ENCODE measurements at regions not wholly inside any gene's neighbourhood (a gene's known extent, or its start where the extent isn't known, plus 50 kb on each side); places are given as distances from the start of the nearest gene placed in this dataset.
"Not testable (repeated sequence)": the region's sequence is repeated elsewhere in the genome, so short reads cannot be mapped to it uniquely, and the experiment has no call there.

DNA sequence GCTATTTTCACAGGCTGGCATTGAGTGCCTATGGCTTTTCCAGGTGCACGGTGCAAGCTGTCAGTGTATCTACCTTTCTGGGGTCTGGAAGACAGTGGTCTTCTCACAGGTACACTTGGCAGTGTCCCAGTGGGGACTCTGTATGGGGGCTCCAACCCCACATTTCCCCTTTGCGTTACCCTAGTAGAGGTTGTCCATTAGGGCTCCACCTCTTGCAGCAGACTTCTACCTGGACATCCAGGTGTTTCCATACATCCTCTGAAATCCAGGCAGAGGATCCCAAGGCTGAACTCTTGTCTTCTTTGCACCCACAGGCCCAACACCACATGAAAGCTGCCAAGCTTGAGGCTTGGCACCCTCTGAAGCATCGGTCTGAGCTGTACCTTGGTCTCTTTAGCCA is 735.7 kb upstream of the INTU start:
- no peak for TF ChIP-seq TAF1 (IDR thresholded peaks at IDR 0.05; ENCODE audit: low read depth, low read length)
- no peak for TF ChIP-seq POLR2AphosphoS5 (IDR thresholded peaks at IDR 0.05; ENCODE audit: low read depth, low read length)
- no peak for TF ChIP-seq SPI1 (IDR thresholded peaks at IDR 0.05; ENCODE audit: low read depth, low read length)
- TF ChIP-seq PAX5 (IDR thresholded peaks at IDR 0.05; ENCODE audit: insufficient read depth, low read length, severe bottlenecking), result no peak
- DNase-seq (ENCODE audit: insufficient read length, low spot score) (no peak), FAIRE-seq (no peak)

DNA sequence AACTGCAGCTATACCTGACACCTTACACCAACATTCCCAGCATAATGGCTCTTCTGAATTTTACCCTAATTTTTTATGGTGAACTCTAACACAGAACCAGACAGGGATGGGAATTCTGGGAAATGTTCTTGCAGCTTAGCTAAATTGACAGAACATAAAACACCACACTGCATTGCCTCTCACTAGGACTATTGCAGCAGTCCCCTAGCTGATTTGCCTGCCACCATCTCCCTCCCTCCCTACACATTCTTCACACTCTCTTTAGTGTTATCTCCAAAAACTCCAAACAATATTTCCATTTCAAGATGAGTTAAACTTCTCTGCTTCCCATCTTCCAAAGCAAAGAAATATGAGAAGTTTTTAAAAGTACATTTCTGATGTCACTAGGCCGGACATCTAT is 733.9 kb upstream of the INTU start:
- DNase-seq (ENCODE audit: insufficient read length, low spot score), result no peak
- TF ChIP-seq POLR2AphosphoS5 (IDR thresholded peaks at IDR 0.05; ENCODE audit: low read depth, low read length) (no peak), PAX5 (IDR thresholded peaks at IDR 0.05; ENCODE audit: insufficient read depth, low read length, severe bottlenecking) (no peak), POLR2A (IDR thresholded peaks at IDR 0.05; ENCODE audit: low read depth, low read length) (no peak), SPI1 (IDR thresholded peaks at IDR 0.05; ENCODE audit: low read depth, low read length) (no peak), TAF1 (IDR thresholded peaks at IDR 0.05; ENCODE audit: low read depth, low read length) (no peak), POU2F2 (IDR thresholded peaks at IDR 0.05; ENCODE audit: low read depth, low read length) (no peak)
- no peak for FAIRE-seq

DNA sequence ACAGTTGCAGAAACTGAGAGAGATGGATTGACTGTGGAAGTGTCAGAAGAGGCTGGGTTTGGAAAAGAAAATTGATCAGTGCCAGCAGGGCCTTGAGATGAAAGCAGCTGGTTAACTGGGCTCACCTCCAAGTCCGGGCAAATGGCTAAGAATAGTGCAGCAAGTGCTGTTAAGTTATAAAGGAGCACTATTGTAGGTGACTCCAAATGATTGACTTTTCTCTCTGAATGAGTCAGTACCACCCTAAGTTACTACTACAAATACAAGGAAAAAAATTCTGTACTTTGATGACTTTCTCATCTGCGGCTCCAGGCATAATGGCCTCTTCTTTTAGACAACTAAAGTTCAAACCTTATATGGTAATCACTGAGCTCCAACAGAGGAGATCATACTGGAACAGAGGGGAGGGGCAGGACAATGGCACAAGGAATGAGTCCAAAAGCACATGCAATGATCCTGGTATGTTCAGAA is 733.4 kb upstream of the INTU start:
- no peak for DNase-seq (ENCODE audit: insufficient read length, low spot score)
- no peak for TF ChIP-seq PAX5 (IDR thresholded peaks at IDR 0.05; ENCODE audit: insufficient read depth, low read length, severe bottlenecking)
- no peak for TF ChIP-seq POLR2AphosphoS5 (IDR thresholded peaks at IDR 0.05; ENCODE audit: low read depth, low read length)
- no peak for TF ChIP-seq TAF1 (IDR thresholded peaks at IDR 0.05; ENCODE audit: low read depth, low read length)
- TF ChIP-seq POLR2A (IDR thresholded peaks at IDR 0.05; ENCODE audit: low read depth, low read length), result no peak
- no peak for TF ChIP-seq POU2F2 (IDR thresholded peaks at IDR 0.05; ENCODE audit: low read depth, low read length)
- TF ChIP-seq SPI1 (IDR thresholded peaks at IDR 0.05; ENCODE audit: low read depth, low read length), result no peak

DNA sequence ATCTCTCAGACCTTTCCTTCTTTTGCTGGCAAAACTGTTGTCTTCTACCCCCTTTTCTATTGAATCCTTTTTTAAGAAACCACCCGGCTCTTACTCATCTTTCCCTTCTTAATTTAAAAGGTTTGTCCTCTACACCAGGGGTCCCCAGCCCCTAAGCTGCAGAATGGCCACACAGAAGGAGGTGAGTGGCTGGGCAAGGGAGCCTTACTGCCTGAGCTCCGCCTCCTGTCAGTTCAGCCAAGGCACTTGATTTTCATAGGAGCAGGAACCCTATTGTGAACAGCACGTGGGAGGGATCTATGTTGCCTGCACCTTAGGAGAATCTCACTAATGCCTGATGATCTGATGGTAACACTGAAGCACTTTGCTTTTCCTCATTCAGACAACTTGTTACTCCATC is 726.3 kb upstream of the INTU start:
- no peak for TF ChIP-seq SPI1 (IDR thresholded peaks at IDR 0.05; ENCODE audit: low read depth, low read length)
- DNase-seq (ENCODE audit: insufficient read length, low spot score), result no peak
- no peak for FAIRE-seq

More for the DNA sequence above, 733.4 kb upstream of the INTU start:
- no peak for FAIRE-seq

DNA sequence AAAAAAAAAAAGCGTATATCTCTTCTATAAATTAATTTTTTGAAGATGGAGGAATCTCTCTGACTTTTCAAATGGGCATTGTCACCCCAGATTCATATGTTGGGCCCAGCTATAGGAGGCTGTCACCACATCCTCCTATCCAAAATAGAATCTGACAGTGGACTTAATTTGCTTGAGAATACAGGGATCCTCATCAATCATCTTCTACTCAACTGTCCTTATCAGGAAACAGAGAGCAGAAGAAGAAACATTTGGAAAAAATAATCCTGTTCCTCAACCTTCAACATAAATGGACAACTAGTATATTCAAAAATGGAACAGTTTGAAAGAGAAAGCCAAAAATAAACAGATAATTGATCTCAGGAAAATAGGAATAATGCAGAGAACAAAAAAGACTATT is 725.4 kb upstream of the INTU start:
- TF ChIP-seq POLR2A (IDR thresholded peaks at IDR 0.05; ENCODE audit: low read depth, low read length) (no peak), SPI1 (IDR thresholded peaks at IDR 0.05; ENCODE audit: low read depth, low read length) (no peak), POU2F2 (IDR thresholded peaks at IDR 0.05; ENCODE audit: low read depth, low read length) (no peak), PAX5 (IDR thresholded peaks at IDR 0.05; ENCODE audit: insufficient read depth, low read length, severe bottlenecking) (no peak), POLR2AphosphoS5 (IDR thresholded peaks at IDR 0.05; ENCODE audit: low read depth, low read length) (no peak), TAF1 (IDR thresholded peaks at IDR 0.05; ENCODE audit: low read depth, low read length) (no peak)
- FAIRE-seq (no peak), DNase-seq (ENCODE audit: insufficient read length, low spot score) (no peak)

DNA sequence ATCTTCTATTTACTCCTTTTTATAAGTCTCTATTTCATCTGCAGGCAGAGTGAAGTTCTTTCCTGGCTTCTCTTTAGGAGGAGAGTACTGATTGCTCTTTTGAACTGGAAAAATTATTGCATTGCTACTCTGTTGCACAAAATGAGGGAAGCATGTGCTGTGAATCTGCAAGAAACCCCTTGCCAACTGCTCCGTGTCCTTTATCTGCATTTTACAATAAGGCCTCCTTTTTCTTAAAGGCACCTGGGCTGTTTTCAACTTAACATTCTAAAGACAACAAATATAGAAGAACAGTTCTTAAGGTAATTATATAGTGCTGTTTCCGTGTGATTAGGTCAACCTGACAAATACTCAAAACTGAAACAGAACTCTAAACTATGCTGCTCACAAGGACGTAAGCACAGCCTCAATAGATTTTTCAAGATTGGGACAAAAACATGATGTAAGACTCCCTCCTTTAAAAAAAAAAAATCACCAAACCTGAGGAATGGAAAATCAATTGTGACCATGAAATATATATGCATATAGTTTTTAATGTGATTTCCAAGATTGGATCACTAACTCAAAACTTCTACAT is 716.6 kb upstream of the INTU start:
- no peak for TF ChIP-seq POLR2AphosphoS5 (IDR thresholded peaks at IDR 0.05; ENCODE audit: low read depth, low read length)
- no peak for TF ChIP-seq POLR2A (IDR thresholded peaks at IDR 0.05; ENCODE audit: low read depth, low read length)
- no peak for TF ChIP-seq POU2F2 (IDR thresholded peaks at IDR 0.05; ENCODE audit: low read depth, low read length)
- TF ChIP-seq PAX5 (IDR thresholded peaks at IDR 0.05; ENCODE audit: insufficient read depth, low read length, severe bottlenecking), result no peak
- no peak for TF ChIP-seq TAF1 (IDR thresholded peaks at IDR 0.05; ENCODE audit: low read depth, low read length)
- no peak for TF ChIP-seq SPI1 (IDR thresholded peaks at IDR 0.05; ENCODE audit: low read depth, low read length)
- no peak for DNase-seq (ENCODE audit: insufficient read length, low spot score)
- no peak for FAIRE-seq

DNA sequence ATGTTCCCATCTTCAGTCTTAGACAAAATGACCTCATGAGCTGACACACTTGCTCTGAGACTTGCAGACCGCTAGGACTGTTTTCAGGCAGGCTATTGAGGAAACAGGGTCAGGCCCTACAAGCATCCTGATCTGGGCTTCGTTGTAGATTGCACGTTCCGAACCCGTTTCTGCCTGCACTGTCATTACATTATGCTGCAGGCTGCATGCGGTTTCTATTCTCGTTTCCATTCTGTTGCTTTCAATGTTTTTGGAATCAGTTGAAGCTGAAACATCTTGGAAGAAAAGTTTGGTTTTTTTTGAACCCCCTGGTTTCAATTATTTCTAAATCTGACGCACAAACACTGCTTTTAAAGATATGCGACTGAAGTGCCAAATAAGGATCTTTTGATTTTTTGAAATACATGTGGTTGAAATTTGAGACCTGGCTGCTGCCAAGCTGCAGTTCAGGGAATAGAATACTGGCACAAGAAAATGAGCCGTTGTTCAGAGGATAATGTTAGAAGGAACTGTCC is 716.1 kb upstream of the INTU start:
- no peak for FAIRE-seq
- no peak for TF ChIP-seq SPI1 (IDR thresholded peaks at IDR 0.05; ENCODE audit: low read depth, low read length)
- no peak for TF ChIP-seq POU2F2 (IDR thresholded peaks at IDR 0.05; ENCODE audit: low read depth, low read length)
- TF ChIP-seq POLR2AphosphoS5 (IDR thresholded peaks at IDR 0.05; ENCODE audit: low read depth, low read length), result no peak
- no peak for TF ChIP-seq PAX5 (IDR thresholded peaks at IDR 0.05; ENCODE audit: insufficient read depth, low read length, severe bottlenecking)
- TF ChIP-seq TAF1 (IDR thresholded peaks at IDR 0.05; ENCODE audit: low read depth, low read length), result no peak
- no peak for TF ChIP-seq POLR2A (IDR thresholded peaks at IDR 0.05; ENCODE audit: low read depth, low read length)
- DNase-seq (ENCODE audit: insufficient read length, low spot score), result no peak

DNA sequence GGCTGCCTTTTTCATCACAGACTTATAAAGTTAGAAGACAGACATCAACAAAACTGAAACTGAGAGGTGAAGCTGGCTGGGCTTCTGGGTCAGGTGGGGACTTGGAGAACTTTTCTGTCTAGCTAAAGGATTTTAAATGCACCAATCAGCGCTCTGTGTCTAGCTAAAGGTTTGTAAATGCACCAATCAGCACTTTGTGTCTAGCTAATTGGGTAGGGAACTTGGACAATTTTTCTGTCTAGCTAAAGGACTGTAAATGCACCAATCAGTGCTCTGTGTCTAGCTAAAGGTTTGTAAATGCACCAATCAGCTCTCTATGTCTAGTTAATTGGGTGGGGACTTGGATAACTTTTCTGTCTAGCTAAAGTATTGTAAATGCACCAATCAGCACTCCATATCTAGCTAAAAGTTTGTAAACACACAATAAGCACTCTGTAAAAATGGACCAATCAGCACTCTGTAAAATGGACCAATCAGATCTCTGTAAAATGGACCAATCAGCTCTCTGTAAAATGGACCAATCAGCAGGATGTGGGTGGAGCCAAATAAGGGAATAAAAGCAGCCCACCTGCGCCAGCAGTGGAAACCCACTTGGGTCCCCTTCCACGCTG is 710.3 kb upstream of the INTU start:
- DNase-seq (ENCODE audit: insufficient read length, low spot score); FAIRE-seq: not testable (repeated sequence)

DNA sequence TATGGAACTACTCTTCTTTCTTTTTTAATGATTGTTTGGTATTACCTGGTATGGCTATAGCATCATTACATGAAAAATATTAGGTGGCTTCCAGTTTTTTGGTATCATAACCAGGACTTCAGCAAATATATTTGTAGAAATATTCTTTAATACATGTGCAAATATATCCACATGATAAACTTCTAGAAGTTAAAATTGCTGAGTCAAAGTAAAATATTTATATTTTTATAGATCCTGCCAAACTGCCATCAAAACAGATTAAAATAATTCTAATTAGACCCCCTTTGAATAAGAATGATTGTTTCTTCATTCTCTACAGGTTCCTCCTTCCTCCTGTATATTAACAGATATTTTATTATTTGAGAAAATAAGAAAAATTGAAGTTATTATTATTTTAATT is 708.5 kb upstream of the INTU start:
- FAIRE-seq (no peak), DNase-seq (ENCODE audit: insufficient read length, low spot score) (no peak)
- TF ChIP-seq SPI1 (IDR thresholded peaks at IDR 0.05; ENCODE audit: low read depth, low read length) (no peak), PAX5 (IDR thresholded peaks at IDR 0.05; ENCODE audit: insufficient read depth, low read length, severe bottlenecking) (no peak), POLR2AphosphoS5 (IDR thresholded peaks at IDR 0.05; ENCODE audit: low read depth, low read length) (no peak), POU2F2 (IDR thresholded peaks at IDR 0.05; ENCODE audit: low read depth, low read length) (no peak), TAF1 (IDR thresholded peaks at IDR 0.05; ENCODE audit: low read depth, low read length) (no peak)

DNA sequence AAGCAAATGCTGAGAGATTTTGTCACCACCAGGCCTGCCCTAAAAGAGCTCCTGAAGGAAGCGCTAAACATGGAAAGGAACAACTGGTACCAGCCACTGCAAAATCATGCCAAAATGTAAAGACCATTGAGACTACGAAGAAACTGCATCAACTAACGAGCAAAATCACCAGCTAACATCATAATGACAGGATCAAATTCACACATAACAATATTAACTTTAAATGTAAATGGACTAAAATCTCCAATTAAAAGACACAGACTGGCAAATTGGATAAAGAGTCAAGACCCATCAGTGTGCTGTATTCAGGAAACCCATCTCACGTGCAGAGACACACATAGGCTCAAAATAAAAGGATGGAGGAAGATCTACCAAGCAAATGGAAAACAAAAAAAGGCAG is 702.7 kb upstream of the INTU start:
- DNase-seq (ENCODE audit: insufficient read length, low spot score); FAIRE-seq: not testable (repeated sequence)
